GM23248 (cell line): ENCODE measurements at regions not wholly inside any gene's neighbourhood (a gene's known extent, or its start where the extent isn't known, plus 50 kb on each side); places are given as distances from the start of the nearest gene placed in this dataset.
"Not testable (repeated sequence)": the region's sequence is repeated elsewhere in the genome, so short reads cannot be mapped to it uniquely, and the experiment has no call there.

Source experiments
- DNase-seq: peaks from one replicate; pipeline ENCODE4 v3.0.0-alpha.2; 2015
- H2AFZ ChIP-seq: fragments of 200-600 bp; sonication (generic); 2 replicates; pipeline ENCODE4 v1.6.1; 2016; ENCODE audit warnings: antibody characterized with exemption
- H3F3A ChIP-seq: fragments of 200-600 bp; sonication (generic); 2 replicates; pipeline ENCODE4 v1.6.1; 2016; ENCODE audit warnings: mild to moderate bottlenecking, antibody characterized with exemption, mixed run types; ENCODE audit not compliant: insufficient read depth
- H3K27ac ChIP-seq: fragments of 200-600 bp; sonication (generic); 2 replicates; pipeline ENCODE4 v1.5.1; 2016; ENCODE audit warnings: mild to moderate bottlenecking
- H3K27me3 ChIP-seq: fragments of 200-600 bp; sonication (generic); replicated peaks from 2 replicates; pipeline ENCODE4 v1.6.1; 2016; ENCODE audit warnings: mild to moderate bottlenecking; ENCODE audit not compliant: insufficient read depth
- H3K36me3 ChIP-seq: fragments of 200-600 bp; sonication (generic); 2 replicates; pipeline ENCODE4 v1.6.1; 2016; ENCODE audit warnings: low read depth, mild to moderate bottlenecking
- H3K4me1 ChIP-seq: fragments of 200-600 bp; sonication (generic); 2 replicates; pipeline ENCODE4 v1.6.1; 2016; ENCODE audit warnings: mild to moderate bottlenecking; ENCODE audit not compliant: insufficient read depth
- H3K4me2 ChIP-seq: fragments of 200-600 bp; sonication (generic); one replicate; pipeline ENCODE4 v1.6.1; 2016; ENCODE audit warnings: mild to moderate bottlenecking; ENCODE audit not compliant: unreplicated experiment
- H3K4me3 ChIP-seq: fragments of 200-600 bp; sonication (generic); 2 replicates; pipeline ENCODE4 v1.5.1; 2016; ENCODE audit warnings: mild to moderate bottlenecking
- H3K79me2 ChIP-seq: fragments of 200-600 bp; sonication (generic); 2 replicates; pipeline ENCODE4 v1.6.1; 2016; ENCODE audit warnings: mild to moderate bottlenecking; ENCODE audit not compliant: insufficient read depth
- H3K9ac ChIP-seq: fragments of 200-600 bp; sonication (generic); 2 replicates; pipeline ENCODE4 v1.6.1; 2016; ENCODE audit warnings: mild to moderate bottlenecking
- H3K9me2 ChIP-seq: fragments of 200-600 bp; sonication (generic); 2 replicates; pipeline ENCODE4 v1.6.1; 2016; ENCODE audit warnings: mixed run types, mild to moderate bottlenecking, moderate library complexity; ENCODE audit not compliant: insufficient read depth
- H3K9me3 ChIP-seq: fragments of 200-600 bp; sonication (generic); one replicate; pipeline ENCODE4 v1.6.1; 2017; ENCODE audit warnings: low read depth
- H4K20me1 ChIP-seq: fragments of 200-600 bp; sonication (generic); 2 replicates; pipeline ENCODE4 v1.6.0; 2016; ENCODE audit not compliant: insufficient read depth
- EZH2 ChIP-seq: fragments of 200-600 bp; sonication (generic); IDR thresholded peaks from 2 replicates; pipeline ENCODE4 v1.6.1; 2018; ENCODE audit warnings: antibody characterized with exemption, mild to moderate bottlenecking; ENCODE audit not compliant: insufficient read depth, poor library complexity, severe bottlenecking
- EZH2phosphoT487 ChIP-seq: fragments of 200-600 bp; sonication (generic); IDR thresholded peaks from 2 replicates; pipeline ENCODE4 v1.6.1; 2018; ENCODE audit warnings: antibody characterized with exemption, moderate library complexity, mild to moderate bottlenecking, low read depth; ENCODE audit not compliant: insufficient read depth
- WGBS, 2 experiments: methylation state at CpG; one replicate each; pipeline ENCODE4 v1.1.6; 2015 to 2017; ENCODE audit warnings: low lambda C conversion rate in 2 of 2, low coverage in 1 of 2; ENCODE audit errors: missing lambda C conversion rate in 2 of 2; 5-methylcytosine and 5-hydroxymethylcytosine counted together
- in situ Hi-C: fragments of 300-500 bp; cut with MboI; formaldehyde crosslinking; loops from 2 replicates; pipeline ENCODE4 v1.15.0; 2020

DNA sequence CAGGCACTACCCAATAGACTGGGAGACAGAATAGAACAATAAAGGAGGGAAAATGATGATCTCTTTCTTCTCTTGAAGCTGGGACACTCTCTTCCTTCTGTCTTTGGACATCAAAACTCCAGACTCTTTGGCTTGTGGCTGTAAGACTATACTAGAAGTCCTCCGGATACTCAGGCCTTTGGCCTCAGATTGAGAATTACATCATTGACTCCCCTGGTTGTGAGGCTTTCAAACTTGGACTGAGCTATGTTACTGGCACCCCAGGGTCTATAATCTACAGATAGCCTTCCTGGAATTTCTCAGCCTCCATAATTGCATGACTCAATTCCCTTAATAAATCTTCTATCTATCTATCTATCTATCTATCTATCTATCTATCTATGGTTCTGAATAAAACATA, 294.2 kb upstream of the CT83 start:
- Histone ChIP-seq H3F3A (no peaks in the 10 kb centered on the region), H3K36me3 (no peaks in the 10 kb centered on the region), H3K4me1 (no peaks in the 10 kb centered on the region)

GRCh38 chrX:116749943-116750342, 287.2 kb upstream of the CT83 start:
- Histone ChIP-seq H3F3A (no peaks in the 10 kb centered on the region), H3K27me3 (no peaks in the 10 kb centered on the region), H3K4me2 (no peak overlapping the region), H4K20me1 (no peaks in the 10 kb centered on the region), H3K79me2 (no peaks in the 10 kb centered on the region), H3K4me1 (no peaks in the 10 kb centered on the region), H3K9ac (no peak overlapping the region), H2AFZ (no peak overlapping the region), H3K9me2 (no peaks in the 10 kb centered on the region), H3K27ac (no peak overlapping the region), H3K9me3 (no peaks in the 10 kb centered on the region), H3K36me3 (no peaks in the 10 kb centered on the region), H3K4me3 (no peak overlapping the region)
- TF ChIP-seq EZH2phosphoT487 (no peak), EZH2 (no peak)
- 45% methylated on average over 3 of the region's 3 CpGs for WGBS, 2 experiments
- in situ Hi-C loops: no loop called here
- DNase-seq: no peak

More for the DNA sequence above, 294.2 kb upstream of the CT83 start:
- no peak overlapping the region for H3K4me2 ChIP-seq
- in situ Hi-C loops: no loop called here
- no peaks in the 10 kb centered on the region for H3K79me2 ChIP-seq
- no peak for DNase-seq
- no peak for TF ChIP-seq EZH2
- no peak for TF ChIP-seq EZH2phosphoT487
- H3K4me3 ChIP-seq: no peak overlapping the region
- H2AFZ ChIP-seq: no peak overlapping the region
- H3K27me3 ChIP-seq: no peaks in the 10 kb centered on the region
- H3K9ac ChIP-seq: no peak overlapping the region
- H3K9me3 ChIP-seq: no peaks in the 10 kb centered on the region
- WGBS, 2 experiments: 0% methylated on average over 1 of the region's 1 CpG
- H3K27ac ChIP-seq: no peak overlapping the region
- no peaks in the 10 kb centered on the region for H3K9me2 ChIP-seq
- H4K20me1 ChIP-seq: no peaks in the 10 kb centered on the region

- TF ChIP-seq EZH2 (no peak), EZH2phosphoT487 (no peak)
- in situ Hi-C loops: no loop called here
- no peak for DNase-seq
- 5 to 10% methylated on average over 2 of the region's 2 CpGs for WGBS, 2 experiments
- Histone ChIP-seq H4K20me1 (no peaks in the 10 kb centered on the region), H3F3A (no peaks in the 10 kb centered on the region), H3K4me2 (no peak overlapping the region), H3K4me1 (no peaks in the 10 kb centered on the region), H3K27me3 (no peaks in the 10 kb centered on the region), H3K9me2 (no peaks in the 10 kb centered on the region), H3K9me3 (no peaks in the 10 kb centered on the region), H3K36me3 (no peaks in the 10 kb centered on the region), H3K79me2 (no peaks in the 10 kb centered on the region), H3K9ac (no peak overlapping the region), H3K27ac (no peak overlapping the region), H3K4me3 (no peak overlapping the region), H2AFZ (no peak overlapping the region)
Observed at GRCh38 chrX:116732214-116732613, 269.4 kb upstream of the CT83 start.

DNA sequence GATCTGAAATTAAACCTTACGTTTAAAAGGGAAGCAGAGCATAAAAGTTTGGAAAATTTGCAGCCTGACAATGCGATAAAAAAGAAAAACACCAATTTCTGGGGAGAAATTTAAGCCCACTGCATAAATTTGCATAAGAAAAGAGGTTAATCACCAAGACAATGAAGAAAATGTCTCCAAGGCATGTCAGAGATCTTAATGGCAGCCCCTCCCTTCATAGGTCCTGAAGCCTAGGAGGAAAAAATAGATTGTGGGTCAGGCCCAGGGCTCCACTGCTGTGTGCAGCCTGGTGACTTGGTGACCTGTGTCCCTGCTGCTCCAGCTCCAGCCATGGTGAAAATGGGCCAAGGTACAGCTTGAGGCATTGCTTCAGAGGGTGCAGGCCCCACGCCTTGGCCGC, 264.0 kb upstream of the CT83 start:
- Histone ChIP-seq H3K27ac (no peak overlapping the region), H2AFZ (no peak overlapping the region), H3K27me3 (no peaks in the 10 kb centered on the region), H3F3A (no peaks in the 10 kb centered on the region), H3K79me2 (no peaks in the 10 kb centered on the region), H3K9me2 (no peaks in the 10 kb centered on the region), H3K4me2 (no peak overlapping the region), H3K4me1 (no peaks in the 10 kb centered on the region), H3K9ac (no peak overlapping the region), H4K20me1 (no peaks in the 10 kb centered on the region), H3K4me3 (no peak overlapping the region), H3K9me3 (no peaks in the 10 kb centered on the region), H3K36me3 (no peaks in the 10 kb centered on the region)
- DNase-seq: no peak
- TF ChIP-seq EZH2 (no peak), EZH2phosphoT487 (no peak)
- WGBS, 2 experiments: 24 to 44% methylated on average over 3 to 4 of the region's 4 CpGs
- in situ Hi-C loops: no loop called here

DNA sequence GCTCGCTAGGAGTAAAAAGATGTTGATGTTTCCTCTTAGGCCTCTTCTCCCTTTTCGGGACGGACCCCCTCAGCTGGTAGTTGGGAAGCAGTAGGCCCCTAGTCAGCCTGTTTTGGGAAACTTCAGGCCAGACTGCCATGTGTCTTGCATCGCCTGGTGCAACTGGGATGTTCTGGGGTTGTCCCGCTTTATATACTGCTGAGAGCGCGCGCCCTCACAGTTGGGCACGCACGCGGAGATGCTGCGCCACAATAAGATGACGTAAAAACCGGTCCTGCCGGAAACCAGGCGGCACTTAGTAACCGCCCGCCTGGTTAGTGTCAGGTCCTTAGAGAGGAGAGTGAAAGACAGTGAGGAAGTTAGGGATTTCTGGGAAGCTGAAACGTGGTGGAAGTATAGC, 231.3 kb upstream of the CT83 start:
- in situ Hi-C loops: no loop called here
- Histone ChIP-seq H3K9me3 (no peaks in the 10 kb centered on the region), H3K27ac (no peak overlapping the region), H2AFZ (no peak overlapping the region), H3K9ac (no peak overlapping the region), H3K4me2 (no peak overlapping the region), H3K36me3 (no peaks in the 10 kb centered on the region), H3K9me2 (no peaks in the 10 kb centered on the region), H3K27me3 (no peaks in the 10 kb centered on the region), H3K4me3 (no peak overlapping the region), H3K79me2 (no peaks in the 10 kb centered on the region), H3K4me1 (no peaks in the 10 kb centered on the region), H4K20me1 (no peaks in the 10 kb centered on the region), H3F3A (no peaks in the 10 kb centered on the region)
- no peak for DNase-seq
- WGBS, 2 experiments: 70 to 76% methylated on average over 15 to 19 of the region's 19 CpGs
- TF ChIP-seq EZH2phosphoT487: no peak
- no peak for TF ChIP-seq EZH2

- H3K9me2 ChIP-seq, H3K9me3 ChIP-seq, H3K27me3 ChIP-seq, H3K79me2 ChIP-seq, H3K27ac ChIP-seq, H3K4me3 ChIP-seq, H3F3A ChIP-seq, H3K36me3 ChIP-seq, in situ Hi-C loops, H3K9ac ChIP-seq, H4K20me1 ChIP-seq, H2AFZ ChIP-seq, H3K4me2 ChIP-seq, H3K4me1 ChIP-seq, DNase-seq: not testable (repeated sequence)
- 38 to 55% methylated on average over 4 to 7 of the region's 7 CpGs for WGBS, 2 experiments
Observed at GRCh38 chrX:116679544-116679943, 216.8 kb upstream of the CT83 start.
